HG03460 (cell line): ENCODE measurements at regions not wholly inside any gene's neighbourhood (a gene's known extent, or its start where the extent isn't known, plus 50 kb on each side); places are given as distances from the start of the nearest gene placed in this dataset.
"Not testable (repeated sequence)": the region's sequence is repeated elsewhere in the genome, so short reads cannot be mapped to it uniquely, and the experiment has no call there.

ENCODE experiments used
- ATAC-seq: cut with Tn5 transposase; IDR thresholded peaks from one replicate; pipeline ENCODE4 v1.9.1; 2021; ENCODE audit not compliant: unreplicated experiment

DNA sequence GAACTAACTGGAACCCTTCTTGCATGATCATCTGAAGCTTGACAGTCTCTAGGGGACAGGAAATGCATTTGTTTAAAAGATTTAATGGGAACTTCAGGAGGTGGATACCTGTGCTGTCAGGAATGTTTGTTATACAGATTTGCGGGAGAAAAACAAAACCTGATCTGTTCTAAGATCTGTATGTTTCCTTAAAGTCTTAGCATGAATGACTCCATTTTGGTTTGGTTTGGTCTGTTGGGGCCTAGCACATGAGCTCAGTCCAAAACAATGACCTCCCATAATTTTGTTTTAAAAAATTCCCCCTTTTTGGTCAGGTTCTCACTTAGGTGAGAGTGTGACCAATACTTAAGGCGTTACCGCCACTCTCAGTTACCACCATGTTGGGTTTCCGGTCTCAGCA, 138.7 kb downstream of the AKR1D1 start:
- no peak for ATAC-seq

DNA sequence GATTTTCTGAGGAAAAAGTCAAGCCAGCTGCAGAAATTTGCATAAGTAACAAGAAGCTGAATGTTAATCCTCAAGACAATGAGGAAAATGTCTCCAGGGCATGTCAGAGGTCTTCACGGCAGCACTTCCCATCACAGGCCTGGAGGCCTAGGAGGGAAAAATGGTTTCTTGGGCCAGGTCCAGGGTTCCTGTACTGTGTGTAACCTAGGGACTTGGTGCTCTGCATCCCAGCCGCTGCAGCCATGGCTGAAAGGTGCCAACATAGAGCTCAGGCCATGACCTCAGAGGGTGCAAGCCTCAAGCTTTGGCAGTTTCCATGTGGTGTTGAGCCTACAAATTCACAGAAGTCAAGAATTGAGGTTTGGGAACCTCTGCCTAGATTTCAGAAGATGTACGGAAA, 144.1 kb downstream of the AKR1D1 start:
- ATAC-seq, result not testable (repeated sequence)

DNA sequence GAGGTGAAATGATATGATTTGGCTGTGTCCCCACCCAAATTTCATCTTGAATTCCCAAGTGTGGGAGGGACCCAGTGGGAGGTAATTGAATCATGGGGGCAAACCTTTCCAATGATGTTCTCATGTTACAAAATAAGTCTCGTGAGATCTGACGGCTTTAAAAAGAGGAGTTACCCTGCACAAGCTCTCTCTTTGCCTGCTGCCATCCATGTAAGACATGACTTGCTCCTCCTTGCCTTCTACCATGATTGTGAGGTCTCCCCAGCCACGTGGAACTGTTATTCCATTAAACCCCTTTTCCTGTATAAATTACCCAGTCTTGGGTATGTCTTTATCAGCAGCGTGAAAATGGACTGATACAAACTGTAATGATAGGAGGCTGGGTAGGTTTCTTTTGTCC, 145.1 kb downstream of the AKR1D1 start:
- ATAC-seq, result not testable (repeated sequence)

GRCh38 chr7:138223402-138223879, 147.2 kb downstream of the AKR1D1 start:
- no peak for ATAC-seq

- no peak for ATAC-seq
These were observed 149.8 kb downstream of the AKR1D1 start for GRCh38 chr7:138226001-138226476.

- ATAC-seq, result no peak
These were observed 150.6 kb downstream of the AKR1D1 start for GRCh38 chr7:138226745-138227279.

GRCh38 chr7:138228119-138228518, 151.9 kb downstream of the AKR1D1 start:
- no peak for ATAC-seq

- ATAC-seq, result no peak
These were observed 152.5 kb downstream of the AKR1D1 start for GRCh38 chr7:138228769-138229168.

- no peak for ATAC-seq
These were observed 156.9 kb downstream of the AKR1D1 start for GRCh38 chr7:138233189-138233588.

- no peak for ATAC-seq
These were observed 158.9 kb downstream of the AKR1D1 start for GRCh38 chr7:138235207-138235606.

DNA sequence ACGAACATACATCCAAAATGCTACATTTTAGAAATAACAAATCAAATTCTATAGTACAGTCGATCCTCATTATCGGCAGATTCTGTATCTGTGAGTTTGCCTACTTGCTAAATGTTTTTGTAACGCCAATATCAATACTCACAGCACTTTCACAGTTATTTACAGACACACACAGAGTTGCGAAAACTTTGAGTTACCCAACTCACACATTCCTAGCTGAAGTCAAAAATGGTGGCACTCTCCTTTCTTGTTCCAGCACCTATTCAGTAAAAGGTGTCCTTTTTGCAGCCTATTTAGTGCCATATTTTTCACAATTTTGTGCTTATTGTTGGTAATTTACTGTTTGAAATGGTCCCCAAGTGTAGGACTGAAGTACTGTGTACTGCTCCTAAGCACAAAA, 161.7 kb downstream of the AKR1D1 start:
- ATAC-seq, result no peak

GRCh38 chr7:138238734-138239659, 162.7 kb downstream of the AKR1D1 start:
- ATAC-seq, result no peak

- no peak for ATAC-seq
These were observed 167.2 kb downstream of the AKR1D1 start for GRCh38 chr7:138243430-138243829.

DNA sequence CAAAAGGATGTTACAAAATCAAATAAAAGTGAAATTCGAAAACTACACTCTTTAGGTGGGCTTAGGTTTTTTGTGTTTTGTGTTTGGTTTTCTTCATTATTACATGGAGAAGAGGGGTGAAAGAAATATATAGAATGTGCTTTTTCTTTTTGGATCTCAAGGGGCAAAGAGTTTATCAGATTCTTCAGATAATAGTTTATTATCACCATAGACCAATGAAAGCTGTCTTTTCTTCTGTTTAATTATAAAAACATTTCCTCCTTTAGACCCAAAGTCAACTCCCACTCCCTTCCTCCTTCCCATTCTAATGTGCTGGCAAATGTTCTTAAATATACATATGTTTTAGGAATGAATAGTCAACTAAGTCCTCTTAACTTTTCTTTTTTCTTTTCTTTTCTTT, 167.6 kb downstream of the AKR1D1 start:
- no peak for ATAC-seq

- no peak for ATAC-seq
These were observed 168.3 kb downstream of the AKR1D1 start for GRCh38 chr7:138244606-138245005.

DNA sequence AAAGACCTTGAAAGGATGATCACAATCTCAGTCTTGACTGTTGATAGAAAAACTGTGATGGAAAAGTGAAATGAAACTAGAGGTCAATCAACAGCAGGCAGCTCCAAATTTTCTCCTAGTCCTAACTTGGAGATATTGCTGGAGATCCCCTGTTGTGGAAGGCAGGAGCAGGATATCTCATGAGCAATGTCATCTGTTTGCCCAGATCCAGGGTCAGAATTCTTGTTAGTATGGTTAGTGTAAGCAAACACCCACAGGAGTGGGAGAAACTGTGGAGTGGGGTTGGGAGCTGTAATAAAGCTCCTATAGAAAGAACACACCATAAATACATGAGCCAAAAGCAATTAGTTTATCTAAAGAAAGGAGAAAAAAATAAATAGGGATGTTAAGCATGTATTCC, 169.0 kb downstream of the AKR1D1 start:
- no peak for ATAC-seq

DNA sequence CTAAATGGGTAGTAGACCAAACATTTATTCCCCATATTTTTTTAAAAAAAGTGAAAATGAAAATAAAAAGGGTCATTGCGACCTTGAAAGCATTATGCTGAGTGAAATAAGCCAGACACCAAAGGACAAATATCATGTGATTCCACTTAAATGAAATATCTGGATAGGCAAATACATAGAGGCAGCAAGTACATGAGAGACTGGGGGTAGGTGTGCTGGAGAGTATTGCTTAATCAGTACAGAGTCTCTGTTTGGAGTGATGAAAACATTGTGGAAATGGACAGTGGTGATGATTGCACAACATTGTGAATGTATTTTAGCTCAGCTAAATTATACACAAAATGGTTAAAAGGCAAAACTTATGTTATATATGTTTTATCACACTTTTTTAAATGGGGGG, 169.4 kb downstream of the AKR1D1 start:
- ATAC-seq, result no peak

GRCh38 chr7:138246428-138246827, 170.2 kb downstream of the AKR1D1 start:
- no peak for ATAC-seq

DNA sequence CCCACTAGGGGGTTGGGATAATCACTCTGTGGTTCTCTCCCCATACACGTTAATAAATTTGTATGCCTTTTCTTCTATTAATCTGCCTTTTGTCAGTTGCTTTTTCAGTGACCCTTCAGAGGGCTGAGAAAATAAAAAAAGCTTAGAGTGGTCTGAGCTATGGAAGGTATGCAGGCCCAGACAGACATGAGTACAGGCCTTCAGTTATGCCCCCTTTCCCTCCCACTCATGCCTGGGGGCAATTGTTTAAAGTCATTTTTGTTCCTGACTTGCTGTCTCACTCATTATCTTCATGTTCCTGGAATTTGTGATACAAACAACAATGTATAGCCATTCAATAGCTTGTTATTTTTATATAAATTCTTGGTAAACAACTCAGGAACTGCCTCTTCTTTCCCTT, 170.8 kb downstream of the AKR1D1 start:
- ATAC-seq, result no peak

- no peak for ATAC-seq
These were observed 171.5 kb downstream of the AKR1D1 start for GRCh38 chr7:138247568-138248333.

GRCh38 chr7:138248609-138249008, 172.3 kb downstream of the AKR1D1 start:
- ATAC-seq, result no peak

- no peak for ATAC-seq
These were observed 173.7 kb downstream of the AKR1D1 start for GRCh38 chr7:138249975-138250374.
